Inflammatory macrophage treated with lipopolysaccharide for 4 hours (primary cell): ENCODE measurements at regions not wholly inside any gene's neighbourhood (a gene's known extent, or its start where the extent isn't known, plus 50 kb on each side); places are given as distances from the start of the nearest gene placed in this dataset.
A peak's percentile ranks its signal among the peaks of the same experiment; 100 is the strongest.

Experiments
- DNase-seq: peaks from one replicate; pipeline ENCODE4 v3.0.0-alpha.2; 2020

DNA sequence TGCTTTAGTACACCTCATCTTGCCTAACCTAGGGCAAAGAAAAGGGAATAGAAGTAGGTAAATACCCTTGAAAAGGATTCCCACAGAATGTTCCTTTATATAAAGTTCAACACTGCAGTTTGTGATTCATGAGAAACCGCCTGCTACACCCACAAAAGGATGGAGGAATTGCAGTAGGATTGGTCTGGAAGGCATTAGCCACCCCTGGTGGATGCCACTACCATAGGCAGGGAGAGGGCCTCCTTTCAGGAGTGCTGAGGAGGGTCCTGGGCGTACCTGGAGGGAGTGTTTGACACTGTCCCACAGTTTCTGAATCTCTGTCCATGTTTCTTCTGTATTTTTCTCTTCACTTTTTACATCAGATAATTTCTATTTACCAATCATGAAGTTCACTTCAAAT is 221.8 kb upstream of the TMEM72 start:
- DNase-seq = no peak

DNA sequence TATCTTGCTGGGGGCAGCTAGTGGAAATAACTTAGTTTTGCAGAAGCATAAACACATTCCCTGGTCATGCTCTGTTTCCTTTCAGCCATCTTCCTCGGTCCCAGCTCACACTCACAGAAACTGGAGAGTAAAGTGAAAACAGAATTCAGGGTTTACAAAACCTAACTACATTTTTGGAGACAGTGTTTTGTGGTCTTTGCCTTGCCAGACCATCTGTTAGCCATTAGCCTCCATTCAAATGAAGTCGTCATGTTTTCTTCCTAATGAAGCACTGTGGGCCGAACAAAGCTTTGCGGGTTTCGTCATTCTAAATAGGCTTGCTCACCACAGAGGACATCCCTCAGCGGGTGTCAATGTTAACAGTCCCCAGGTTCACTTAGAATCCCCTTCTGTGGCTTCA is 214.6 kb upstream of the TMEM72 start:
- DNase-seq = no peak

GRCh38 chr10:44697116-44697515 is 214.0 kb upstream of the TMEM72 start:
- no peak for DNase-seq

DNA sequence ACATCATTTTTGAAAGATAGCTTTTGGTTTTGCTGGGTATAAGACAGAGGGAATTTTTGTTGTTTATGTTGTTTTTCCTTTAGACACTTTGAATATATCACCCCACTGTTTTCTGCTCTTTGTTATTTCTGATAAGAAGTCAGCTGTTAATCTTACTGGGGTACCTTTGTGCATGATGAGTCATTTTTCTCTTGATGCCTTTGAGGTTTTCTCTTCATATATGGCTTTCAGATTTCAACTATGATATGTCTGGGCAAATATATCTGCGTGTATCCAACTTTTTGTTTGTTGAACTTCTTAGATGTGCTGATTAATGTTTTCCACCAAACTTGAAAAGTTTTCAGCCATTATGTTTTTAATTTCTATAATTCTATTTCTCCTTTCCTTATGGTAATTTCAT is 208.6 kb upstream of the TMEM72 start:
- no peak for DNase-seq

- DNase-seq = no peak
Observed at GRCh38 chr10:44703241-44704155, 207.6 kb upstream of the TMEM72 start.

DNA sequence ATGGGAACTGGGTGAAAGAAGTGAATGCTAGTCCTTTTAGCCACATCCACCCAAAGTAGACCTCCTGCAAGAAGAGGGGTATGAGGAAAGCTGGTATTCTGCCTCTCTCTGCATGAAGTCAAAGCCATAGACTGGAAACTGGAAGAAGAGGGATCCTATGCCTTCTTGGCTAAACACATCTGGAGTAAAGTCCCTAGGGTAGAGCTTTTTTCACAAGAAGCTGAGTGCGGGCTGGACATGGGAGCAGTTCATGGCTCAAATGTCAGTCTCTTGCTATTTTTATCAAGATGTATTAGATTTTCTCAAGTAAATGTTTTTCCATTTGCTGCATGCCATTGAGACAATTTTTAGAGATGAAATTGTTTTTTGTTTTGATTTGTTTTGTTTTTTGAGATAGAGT is 206.5 kb upstream of the TMEM72 start:
- DNase-seq = no peak

DNA sequence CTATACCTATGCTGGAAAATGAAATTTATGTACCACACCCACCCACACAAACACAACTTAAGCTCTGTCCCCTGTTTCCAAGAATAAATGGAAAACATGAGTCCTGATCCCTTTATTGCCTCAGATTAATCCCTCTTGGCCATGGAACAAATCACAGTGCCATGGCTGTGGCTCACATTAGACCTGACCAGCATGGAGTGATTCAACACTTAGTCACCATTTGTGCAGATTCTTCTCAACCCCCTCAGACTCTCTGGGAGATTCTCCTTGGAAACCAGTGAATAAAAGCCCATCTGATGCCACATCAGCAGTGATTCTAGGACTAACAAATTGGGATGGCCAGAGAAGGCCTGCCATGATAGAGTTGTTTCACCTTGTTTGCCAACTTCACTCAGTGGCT is 204.4 kb upstream of the TMEM72 start:
- DNase-seq = no peak

- DNase-seq = no peak
Observed at GRCh38 chr10:44713307-44713706, 197.8 kb upstream of the TMEM72 start.

DNA sequence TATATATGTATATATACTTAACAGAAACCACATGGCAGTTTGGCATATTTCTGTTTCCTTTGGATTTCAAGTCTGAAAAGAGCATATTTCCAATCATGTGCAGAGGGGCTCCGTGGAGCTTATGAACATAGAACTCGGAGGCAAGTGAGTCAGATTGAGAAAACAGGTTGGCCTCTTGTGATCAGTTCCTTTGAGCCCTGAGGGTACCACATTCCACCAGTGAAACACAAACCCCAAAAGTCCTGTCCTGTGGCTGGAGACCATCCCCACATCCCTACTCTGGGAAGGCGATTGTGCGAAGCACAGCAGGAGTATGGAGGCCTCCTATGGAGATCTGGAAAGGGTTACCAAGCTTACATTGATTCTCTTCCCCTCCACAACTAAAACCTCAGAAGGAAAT is 196.7 kb upstream of the TMEM72 start:
- no peak for DNase-seq

GRCh38 chr10:44715136-44715535 is 196.0 kb upstream of the TMEM72 start:
- no peak for DNase-seq

- DNase-seq = no peak
Observed at GRCh38 chr10:44716470-44717015, 194.6 kb upstream of the TMEM72 start.

DNA sequence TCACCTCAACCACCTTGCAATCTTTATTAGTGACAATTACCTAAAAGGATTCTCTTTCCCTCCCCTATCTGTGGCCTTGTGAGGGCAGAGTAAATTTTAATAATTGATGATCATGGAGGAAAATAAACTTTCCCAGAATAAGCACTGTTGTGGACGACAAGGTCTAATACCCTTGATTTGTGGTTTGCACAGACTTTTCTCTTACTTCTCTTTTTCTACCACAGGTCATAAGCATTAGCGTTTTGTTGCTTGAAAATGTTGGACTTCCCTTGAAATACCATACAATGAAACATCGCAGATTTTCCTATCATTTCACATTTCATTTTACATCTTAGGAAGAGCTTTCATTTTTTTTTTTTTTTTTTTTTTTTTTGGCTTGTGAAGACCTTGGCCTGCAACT is 188.1 kb upstream of the TMEM72 start:
- peak; percentile 4 for DNase-seq

DNA sequence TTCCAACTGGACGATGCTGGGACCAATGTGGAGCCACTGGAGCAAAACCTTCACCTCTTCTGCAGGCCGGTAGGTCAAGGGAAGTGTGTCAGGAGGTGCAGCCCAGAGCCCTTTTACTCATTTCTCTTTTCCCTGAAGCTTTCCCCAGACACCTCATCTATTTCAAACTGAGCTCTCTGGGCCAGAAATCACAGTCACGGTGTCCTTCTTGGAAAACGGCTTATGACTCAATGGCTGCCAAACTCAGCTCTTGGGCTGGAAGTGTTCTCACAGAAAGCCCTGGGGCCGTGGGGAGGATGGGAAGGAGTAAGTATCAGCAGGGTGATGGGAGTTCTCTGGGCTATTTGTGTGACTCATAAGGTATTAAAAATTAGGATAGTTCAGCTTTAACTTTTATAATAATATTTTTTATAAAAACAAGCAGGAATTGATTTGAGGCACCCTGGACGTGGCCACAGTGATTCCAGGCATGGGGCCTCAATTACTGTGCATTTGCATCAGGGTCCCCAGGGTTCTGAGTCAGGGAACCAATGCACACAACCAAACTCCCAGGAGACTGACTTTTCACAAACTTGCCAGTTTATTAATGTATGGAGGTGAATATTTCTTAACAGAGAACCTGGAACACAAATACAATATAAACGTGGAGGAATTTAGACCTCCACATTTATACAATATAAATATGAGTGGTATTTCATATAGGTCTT is 187.4 kb upstream of the TMEM72 start:
- DNase-seq = peak; percentile 18

DNA sequence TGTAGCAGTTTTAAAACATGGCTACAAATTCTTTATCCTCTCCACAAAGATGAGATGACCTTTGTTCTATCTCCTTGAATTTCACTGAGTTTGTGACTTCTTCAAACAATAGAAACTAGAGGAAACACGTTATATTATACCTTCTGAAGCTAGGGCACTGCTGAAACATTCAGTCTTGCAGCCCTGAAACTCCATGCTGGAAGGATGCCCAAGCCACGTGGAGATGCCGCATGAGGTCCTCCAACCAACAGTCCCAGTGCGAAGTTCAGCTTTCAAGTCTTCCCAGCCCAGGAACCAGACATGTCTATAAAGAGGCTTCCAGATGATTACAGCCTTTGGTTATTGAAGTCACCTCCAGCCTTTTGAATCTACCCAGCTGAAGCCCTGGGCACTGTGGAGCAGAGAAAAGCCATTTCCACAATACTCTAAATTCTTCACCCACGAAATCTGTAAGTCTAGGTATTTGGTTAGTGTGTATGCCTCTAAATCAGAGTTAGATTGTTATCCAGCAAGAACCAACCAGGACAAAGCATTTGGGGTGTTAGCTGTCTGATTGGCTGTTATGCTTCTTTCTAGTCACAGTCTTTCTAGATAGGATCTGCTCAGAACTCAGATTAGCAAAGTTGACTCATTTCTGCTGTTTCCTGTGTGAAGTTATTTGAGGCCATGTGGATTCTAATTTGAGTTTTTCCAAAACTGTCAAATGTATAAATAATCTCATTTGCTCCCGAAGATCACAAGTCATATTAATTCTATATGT is 186.5 kb upstream of the TMEM72 start:
- DNase-seq = peak; percentile 25

GRCh38 chr10:44725404-44725803 is 185.7 kb upstream of the TMEM72 start:
- peak; percentile 84 for DNase-seq

DNA sequence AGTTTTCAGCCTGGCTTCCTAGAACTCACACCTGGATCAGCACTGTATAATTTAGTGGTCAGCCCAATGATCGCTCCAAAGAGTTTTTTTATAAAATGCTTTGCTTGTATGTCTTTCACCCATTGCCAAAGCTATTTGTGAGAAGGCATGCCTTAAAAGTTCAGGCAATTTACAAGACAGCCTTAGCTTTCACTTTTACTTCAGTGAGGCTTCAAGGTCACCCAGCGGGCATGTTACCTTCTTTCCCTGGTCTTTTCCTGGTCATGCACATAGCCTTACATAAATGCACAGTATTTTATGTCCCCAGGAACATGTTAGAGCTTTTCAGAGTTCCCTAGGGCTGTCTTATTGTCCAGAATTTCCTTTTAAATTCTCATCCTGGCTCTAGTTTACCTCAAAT is 179.9 kb upstream of the TMEM72 start:
- no peak for DNase-seq

DNA sequence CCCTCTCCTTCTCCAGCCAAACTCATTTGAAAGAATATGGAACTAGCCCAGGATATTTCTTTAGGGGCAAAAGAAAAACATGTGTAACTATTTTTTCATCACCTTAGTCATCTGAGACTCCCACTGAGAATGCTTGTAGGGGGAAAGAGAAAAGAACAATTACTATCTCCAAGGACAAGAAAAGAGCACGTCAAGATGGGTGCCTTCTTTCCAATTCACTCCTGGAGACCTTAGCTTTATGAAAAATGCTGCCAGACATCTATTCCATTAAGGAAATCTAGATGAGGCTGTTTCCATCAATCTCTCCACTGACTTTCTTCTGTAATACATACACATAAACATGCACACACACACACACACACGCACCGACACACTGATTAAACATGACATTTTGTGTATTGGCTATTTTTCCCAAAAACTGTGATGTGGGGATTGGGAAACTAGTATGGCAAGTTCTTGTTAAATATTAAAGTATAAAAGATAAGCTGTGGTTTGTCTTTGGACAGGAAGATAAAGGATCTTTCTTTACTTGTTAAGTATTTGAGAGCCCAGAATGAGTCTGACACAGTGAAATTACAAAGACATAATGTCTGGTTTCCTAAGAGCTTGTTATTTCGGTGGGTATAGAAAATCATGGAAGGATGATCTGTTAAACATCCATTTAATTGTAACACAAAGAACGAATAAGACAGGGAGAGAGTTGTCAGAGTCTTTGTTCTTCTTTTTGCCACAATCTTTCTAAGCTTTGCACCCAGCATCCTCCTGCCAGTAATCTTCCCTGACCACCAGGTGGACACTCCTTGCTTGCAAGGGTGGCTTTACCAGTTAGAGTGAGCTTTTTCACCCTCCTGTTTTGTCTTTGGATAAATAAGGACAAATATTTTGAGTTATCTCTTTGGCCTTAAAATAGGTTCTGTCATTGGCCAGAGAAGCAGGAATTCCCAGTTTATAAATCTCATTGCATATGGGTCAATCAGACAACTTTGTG is 177.3 kb upstream of the TMEM72 start:
- no peak for DNase-seq

DNA sequence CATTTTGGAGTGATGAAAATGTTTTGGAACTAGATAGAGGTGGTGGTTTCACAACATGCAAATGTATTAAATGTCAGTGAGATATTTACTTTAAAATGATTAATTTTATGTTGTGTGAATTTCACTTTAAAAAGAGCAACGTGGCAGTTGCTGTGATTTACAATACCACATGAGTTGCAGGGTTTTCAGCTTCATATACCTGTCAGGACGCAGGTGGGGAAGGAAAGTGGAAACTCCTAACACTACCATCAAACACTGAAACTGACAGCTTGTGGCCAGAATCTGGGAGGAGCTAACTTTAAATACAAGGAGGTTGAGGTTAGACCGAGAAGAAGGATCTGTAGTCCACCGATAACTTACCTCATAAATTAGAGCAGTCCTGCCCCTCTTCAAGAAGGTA is 168.9 kb upstream of the TMEM72 start:
- DNase-seq = no peak

DNA sequence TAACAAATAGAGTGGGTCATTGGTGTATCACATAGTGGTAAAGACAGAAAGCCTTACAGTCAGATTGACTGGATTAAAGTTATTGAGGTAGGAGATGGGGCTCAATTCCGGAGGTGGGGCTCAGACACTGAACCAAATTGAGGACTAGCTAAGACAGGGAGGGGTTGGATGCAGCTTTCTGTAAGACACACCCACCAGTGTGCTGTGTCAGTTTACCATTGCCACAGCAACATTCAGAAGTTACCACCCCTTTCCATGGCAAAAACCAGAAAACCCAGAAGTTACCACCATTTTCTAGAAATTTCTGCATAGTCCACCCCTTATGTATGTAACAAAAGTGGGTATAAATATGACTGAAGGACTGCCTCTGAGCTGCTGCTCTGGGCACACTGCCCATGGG is 167.6 kb upstream of the TMEM72 start:
- DNase-seq = no peak

DNA sequence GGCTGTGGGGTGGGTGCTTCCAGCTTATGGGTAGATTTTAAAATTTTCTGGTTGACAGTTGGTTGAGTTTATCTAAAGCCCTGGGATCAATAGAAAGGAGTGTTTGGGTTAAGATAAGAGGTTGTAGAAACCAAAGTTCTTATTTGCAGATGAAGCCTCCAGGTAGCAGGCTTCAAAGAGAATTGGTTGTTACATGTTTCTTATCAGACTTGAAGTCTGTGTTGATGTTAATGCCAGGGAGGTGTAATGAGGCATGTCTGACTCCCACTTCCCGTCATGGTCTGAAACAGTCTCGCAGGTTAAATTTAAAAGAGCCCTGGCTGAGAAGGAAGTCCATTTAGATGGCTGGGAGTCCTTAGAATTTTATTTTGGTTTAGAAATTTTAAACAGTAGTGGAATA is 165.2 kb upstream of the TMEM72 start:
- DNase-seq = no peak

DNA sequence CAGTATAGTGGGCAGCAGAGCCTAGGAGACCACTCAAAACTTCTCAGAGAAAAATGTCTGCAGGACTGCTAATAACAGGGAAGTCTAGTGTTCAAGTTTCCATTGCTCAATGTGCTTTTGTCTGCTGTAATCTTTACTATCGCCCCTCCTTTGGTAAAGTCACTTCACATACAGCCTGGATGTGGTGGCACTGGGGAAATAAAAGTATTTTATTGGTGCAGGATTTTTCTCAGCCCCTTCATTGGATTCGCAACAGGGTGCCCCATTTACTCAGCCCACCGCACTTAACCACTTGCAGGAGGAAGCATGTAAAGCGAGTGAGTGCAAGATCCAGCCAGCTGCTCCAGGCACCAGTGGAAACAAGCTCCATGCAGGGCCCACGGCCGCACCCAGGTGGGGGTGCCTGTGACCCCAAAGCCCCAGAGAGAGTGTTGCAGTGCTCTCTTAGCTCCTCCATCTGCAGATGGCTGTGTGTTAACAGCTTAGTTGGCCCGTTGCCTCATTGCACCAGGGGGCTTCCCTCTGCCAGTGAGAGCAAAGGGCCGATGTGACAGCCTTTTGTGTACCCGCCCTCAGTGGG is 163.5 kb upstream of the TMEM72 start:
- no peak for DNase-seq

DNA sequence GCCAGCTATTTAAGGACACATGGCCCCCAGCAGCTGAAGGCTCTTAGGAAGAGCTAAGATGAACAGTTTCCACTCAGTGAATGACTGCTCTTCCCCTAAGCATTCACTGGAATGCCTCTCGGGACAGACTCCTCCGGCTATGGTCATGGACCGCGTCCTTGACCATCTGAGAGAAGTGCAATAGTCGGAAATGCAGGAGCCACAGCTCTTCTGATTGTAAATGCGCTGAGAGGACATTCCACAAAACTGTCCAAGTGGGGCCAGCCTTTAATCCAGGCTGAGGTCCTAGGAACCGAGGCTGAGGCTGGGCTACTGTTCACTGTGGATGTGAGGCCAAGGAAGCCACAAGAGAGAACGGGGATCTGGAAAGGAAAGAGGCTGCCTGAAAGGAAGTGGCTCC is 162.0 kb upstream of the TMEM72 start:
- DNase-seq = no peak
